HepG2 (cell line): ENCODE measurements at regions not wholly inside any gene's neighbourhood (a gene's known extent, or its start where the extent isn't known, plus 50 kb on each side); places are given as distances from the start of the nearest gene placed in this dataset.
A peak's percentile ranks its signal among the peaks of the same experiment; 100 is the strongest.

ENCODE experiments used
- ATAC-seq: fragments of 200-7000 bp; cut with Tn5 transposase; 3 replicates; pipeline ENCODE4 v1.9.1; 2020; ENCODE audit warnings: mild to moderate bottlenecking, moderate library complexity
- BruUV-seq: library from RNA; stranded (reverse); fragments of 400-500 nt; replicated peaks from 2 replicates; lab custom pipeline; 2021; lab: Mats Ljungman, UMichigan
- CTCF ChIA-PET: fragments of 300-600 bp; formaldehyde crosslinking; extraction: SDS; loops from one replicate; lab custom pipeline; 2021; ENCODE audit warnings: low total read pairs, inconsistent platforms, low intra/inter-chr PET ratio; lab: Yijun Ruan, JAX
- POLR2A ChIA-PET: fragments of 350-600 bp; sonication (Branson Sonifier 250); formaldehyde crosslinking; loops from one replicate; lab custom pipeline; 2020; ENCODE audit warnings: antibody characterized with exemption, inconsistent platforms; lab: Yijun Ruan, JAX
- DNase-seq: peaks from one replicate; pipeline ENCODE4 v3.0.0-alpha.2; 2015; ENCODE audit warnings: low spot score
- FAIRE-seq: peaks from 3 replicates; lab custom pipeline; 2011; peaks lifted over from hg19 to GRCh38; lab: Jason Lieb, UNC
- H2AFZ ChIP-seq: one replicate; pipeline ENCODE4 v1.6.1; 2011; ENCODE audit warnings: low read length, inconsistent platforms
- H3K27ac ChIP-seq: fragments of 300-600 bp; 3 replicates; pipeline ENCODE4 v1.8.0; 2011; ENCODE audit warnings: mixed run types, mild to moderate bottlenecking, mixed read lengths, low read length, inconsistent platforms; ENCODE audit not compliant: insufficient read depth; ENCODE audit errors: extremely low read length
- H3K27me3 ChIP-seq, 2 experiments: fragments of 200-600 bp in 1 of 2; 2 replicates in 1 of 2; 3 replicates in 1 of 2; pipeline versions ENCODE4 v1.6.0 to v1.8.0; 2011; ENCODE audit warnings: low read length in 2 of 2, mild to moderate bottlenecking in 2 of 2, moderate library complexity in 2 of 2, inconsistent platforms in 1 of 2; ENCODE audit not compliant: insufficient read depth in 2 of 2, control insufficient read depth in 1 of 2
- H3K36me3 ChIP-seq, 2 experiments: fragments of 200-600 bp in 1 of 2; replicated peaks in 1 of 2; 2 replicates in 1 of 2; 3 replicates in 1 of 2; pipeline versions ENCODE4 v1.5.1 to v1.8.0; 2011; ENCODE audit warnings: low read length in 2 of 2, inconsistent platforms in 1 of 2; ENCODE audit not compliant: insufficient read depth in 2 of 2, control insufficient read depth in 1 of 2
- H3K4me1 ChIP-seq: 2 replicates; pipeline ENCODE4 v1.5.1; 2012; ENCODE audit warnings: low read length, inconsistent platforms; ENCODE audit not compliant: insufficient read depth
- H3K4me2 ChIP-seq: 2 replicates; pipeline ENCODE4 v1.6.0; 2011; ENCODE audit warnings: low read depth, low read length, inconsistent platforms
- H3K4me3 ChIP-seq, 3 experiments: fragments of 200-600 bp in 1 of 3; sonication (generic), shearing (Covaris generic) in 1 of 3; replicated peaks in 1 of 3; 2 replicates each; pipeline ENCODE4 v1.5.1; 2011 to 2016; ENCODE audit warnings: low read length in 3 of 3, inconsistent platforms in 2 of 3, low read depth in 2 of 3, mild to moderate bottlenecking in 2 of 3, control low read depth in 1 of 3, mixed read lengths in 1 of 3; ENCODE audit not compliant: insufficient read depth in 1 of 3
- H3K79me2 ChIP-seq: one replicate; pipeline ENCODE4 v1.6.1; 2011; ENCODE audit warnings: low read length, inconsistent platforms; ENCODE audit not compliant: insufficient read depth
- H3K9ac ChIP-seq: 2 replicates; pipeline ENCODE4 v1.6.0; 2011; ENCODE audit warnings: mild to moderate bottlenecking, low read depth, low read length, inconsistent platforms; ENCODE audit not compliant: insufficient read depth
- H3K9me3 ChIP-seq: 2 replicates; pipeline ENCODE4 v1.5.1; 2012; ENCODE audit warnings: mild to moderate bottlenecking, low read length
- H4K20me1 ChIP-seq: 2 replicates; pipeline ENCODE4 v1.6.0; 2011; ENCODE audit warnings: inconsistent platforms, mild to moderate bottlenecking, low read length, moderate library complexity; ENCODE audit not compliant: insufficient read depth
- FOSL2 ChIP-seq: sonication (generic); formaldehyde crosslinking; IDR thresholded peaks from 2 replicates; pipeline ENCODE4 v1.4.0; 2020; ENCODE audit warnings: missing genetic modification reagents
- PHB2 ChIP-seq: fragments of 450-650 bp; IDR thresholded peaks from 2 replicates; pipeline ENCODE4 v1.6.1; 2018; ENCODE audit not compliant: partially characterized antibody
- SAFB2 ChIP-seq: sonication (generic); formaldehyde crosslinking; IDR thresholded peaks from 2 replicates; pipeline ENCODE4 v1.5.1; 2020; ENCODE audit warnings: missing genetic modification reagents, low read depth, mild to moderate bottlenecking, borderline replicate concordance
- SMAD3 ChIP-seq: sonication (generic); formaldehyde crosslinking; IDR thresholded peaks from 2 replicates; pipeline ENCODE4 v1.4.0; 2020; ENCODE audit warnings: missing genetic modification reagents
- SOX13 ChIP-seq, 3 experiments: fragments of 450-650 bp in 1 of 3; sonication (generic) in 1 of 3; formaldehyde crosslinking in 1 of 3; IDR thresholded peaks in 2 of 3; conservative IDR thresholded peaks in 1 of 3; 2 replicates each; pipeline versions ENCODE4 v1.5.0 to v1.6.1; 2016 to 2020; ENCODE audit warnings: antibody characterized with exemption in 1 of 3, mild to moderate bottlenecking in 1 of 3, missing compliant biosample characterization in 1 of 3, missing genetic modification reagents in 1 of 3, moderate library complexity in 1 of 3
- ZNF101 ChIP-seq: sonication (generic); formaldehyde crosslinking; IDR thresholded peaks from 2 replicates; pipeline ENCODE4 v1.4.0; 2020; ENCODE audit warnings: mild to moderate bottlenecking, low read depth, missing genetic modification reagents, borderline replicate concordance
- ZNF3 ChIP-seq: IDR thresholded peaks from 2 replicates; pipeline ENCODE4 v1.7.0; 2017; ENCODE audit warnings: inconsistent platforms
- ZNF512B ChIP-seq: sonication (generic); formaldehyde crosslinking; IDR thresholded peaks from 2 replicates; pipeline ENCODE4 v1.5.1; 2020; ENCODE audit warnings: missing genetic modification reagents, mild to moderate bottlenecking, borderline replicate concordance
- WGBS: methylation state at CpG from one replicate; pipeline ENCODE4 v1.1.6; 2017; ENCODE audit warnings: low lambda C conversion rate; 5-methylcytosine and 5-hydroxymethylcytosine counted together
- in situ Hi-C: cut with HindIII; loops from 2 replicates; pipeline ENCODE4 v1.10.0; 2017; ENCODE audit warnings: low pct_unique_long_range_greater_than_20kb; ENCODE audit not compliant: extremely low pct_ligation_motif_present
- intact Hi-C: fragments of 100-400 bp; cut with micrococcal nuclease; formaldehyde crosslinking; loops from one replicate; pipeline ENCODE4 v1.10.0; 2022; ENCODE audit not compliant: unreplicated experiment
- TF ChIP-seq, protein P1 (sequence below), 2 experiments: IDR thresholded peaks; 2 replicates each; pipeline ENCODE4 v1.6.1; 2011 to 2012; ENCODE audit warnings: low read length in 2 of 2, borderline replicate concordance in 1 of 2, low read depth in 1 of 2, mild to moderate bottlenecking in 1 of 2, moderate library complexity in 1 of 2

DNA sequence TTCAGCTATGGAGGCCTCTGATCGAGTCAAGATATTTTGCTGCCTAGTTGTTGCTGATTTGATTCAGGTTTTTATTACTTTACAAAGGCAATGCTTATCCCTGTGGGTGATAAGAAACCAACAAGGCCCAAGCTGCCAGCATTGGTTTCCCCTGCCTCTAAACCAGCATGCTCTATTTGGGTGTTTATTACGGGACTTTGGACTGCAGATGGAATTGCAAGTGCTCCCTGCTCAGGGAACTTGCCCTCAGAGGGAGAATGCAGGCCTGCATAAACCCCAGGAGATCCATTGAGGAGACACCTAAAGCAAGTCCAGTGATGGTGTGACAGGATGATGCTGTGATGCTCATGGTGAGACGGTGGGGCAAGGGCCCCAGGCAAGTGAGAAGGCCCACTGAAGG is 172.1 kb downstream of the VAPA start:
- H3K4me1 ChIP-seq, result peaks cover 19% of the 10 kb centered on the region
- peaks cover 13% of the 10 kb centered on the region; the same call in 1 of the 2 replicates for H3K9me3 ChIP-seq
- ATAC-seq (no peak), DNase-seq (no peak), FAIRE-seq (no peak)
- no peak overlapping the region for H2AFZ ChIP-seq
- H4K20me1 ChIP-seq, result no peaks in the 10 kb centered on the region
- no TSS peak for BruUV-seq
- intact Hi-C loops, result no loop called here
- H3K79me2 ChIP-seq, result no peaks in the 10 kb centered on the region
- in situ Hi-C loops, result no loop called here
- H3K9ac ChIP-seq, result no peak overlapping the region
- TF ChIP-seq SAFB2 (no peak), SMAD3 (CRISPR knock-in tag) (no peak)
- ChIA-PET POLR2A (no interaction called here), CTCF (no interaction called here)
- H3K4me3 ChIP-seq, result no peak overlapping the region
- 5% methylated on average over 2 of the region's 3 CpGs for WGBS
- peaks cover 0 to 13% of the 10 kb centered on the region in 2 experiments; a peak in 3 of 5 replicates for H3K27me3 ChIP-seq
- H3K36me3 ChIP-seq, result no peaks in the 10 kb centered on the region
- H3K4me2 ChIP-seq, result no peak overlapping the region
- no peak overlapping the region for H3K27ac ChIP-seq

- CTCF ChIA-PET, result no interaction called here
- intact Hi-C loops, result no loop called here
- no peak for TF ChIP-seq ZNF512B (CRISPR knock-in tag)
- TF ChIP-seq, protein P1, sequence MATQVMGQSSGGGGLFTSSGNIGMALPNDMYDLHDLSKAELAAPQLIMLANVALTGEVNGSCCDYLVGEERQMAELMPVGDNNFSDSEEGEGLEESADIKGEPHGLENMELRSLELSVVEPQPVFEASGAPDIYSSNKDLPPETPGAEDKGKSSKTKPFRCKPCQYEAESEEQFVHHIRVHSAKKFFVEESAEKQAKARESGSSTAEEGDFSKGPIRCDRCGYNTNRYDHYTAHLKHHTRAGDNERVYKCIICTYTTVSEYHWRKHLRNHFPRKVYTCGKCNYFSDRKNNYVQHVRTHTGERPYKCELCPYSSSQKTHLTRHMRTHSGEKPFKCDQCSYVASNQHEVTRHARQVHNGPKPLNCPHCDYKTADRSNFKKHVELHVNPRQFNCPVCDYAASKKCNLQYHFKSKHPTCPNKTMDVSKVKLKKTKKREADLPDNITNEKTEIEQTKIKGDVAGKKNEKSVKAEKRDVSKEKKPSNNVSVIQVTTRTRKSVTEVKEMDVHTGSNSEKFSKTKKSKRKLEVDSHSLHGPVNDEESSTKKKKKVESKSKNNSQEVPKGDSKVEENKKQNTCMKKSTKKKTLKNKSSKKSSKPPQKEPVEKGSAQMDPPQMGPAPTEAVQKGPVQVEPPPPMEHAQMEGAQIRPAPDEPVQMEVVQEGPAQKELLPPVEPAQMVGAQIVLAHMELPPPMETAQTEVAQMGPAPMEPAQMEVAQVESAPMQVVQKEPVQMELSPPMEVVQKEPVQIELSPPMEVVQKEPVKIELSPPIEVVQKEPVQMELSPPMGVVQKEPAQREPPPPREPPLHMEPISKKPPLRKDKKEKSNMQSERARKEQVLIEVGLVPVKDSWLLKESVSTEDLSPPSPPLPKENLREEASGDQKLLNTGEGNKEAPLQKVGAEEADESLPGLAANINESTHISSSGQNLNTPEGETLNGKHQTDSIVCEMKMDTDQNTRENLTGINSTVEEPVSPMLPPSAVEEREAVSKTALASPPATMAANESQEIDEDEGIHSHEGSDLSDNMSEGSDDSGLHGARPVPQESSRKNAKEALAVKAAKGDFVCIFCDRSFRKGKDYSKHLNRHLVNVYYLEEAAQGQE (IDR thresholded peaks at IDR 0.05; ENCODE audit: borderline replicate concordance in 1 of 2, low read depth in 1 of 2, low read length in 2 of 2), result no peak
- TF ChIP-seq ZNF3 (CRISPR knock-in tag), result no peak
- TF ChIP-seq FOSL2 (CRISPR knock-in tag), result peak; percentile 73
- no peak for TF ChIP-seq SOX13 (IDR thresholded peaks at IDR 0.05)
- TF ChIP-seq SOX13 (CRISPR knock-in tag; conservative IDR thresholded peaks at IDR 0.05 in 1 of 2, IDR thresholded peaks at IDR 0.05 in 1 of 2), result peak in 1 of 2 experiments; percentile 31; a peak in 1 of 4 replicates
- no peak for TF ChIP-seq PHB2
- TF ChIP-seq ZNF101 (CRISPR knock-in tag), result no peak
These were observed 172.8 kb downstream of the VAPA start for GRCh38 chr18:10086458-10087210.

More at GRCh38 chr18:10086458-10087210, 172.8 kb downstream of the VAPA start:
- H3K4me1 ChIP-seq, result peaks cover 19% of the 10 kb centered on the region
- peak; percentile 37; the same call in 1 of the 3 replicates for ATAC-seq
- no peaks in the 10 kb centered on the region for H4K20me1 ChIP-seq
- H3K27me3 ChIP-seq, result peaks cover 0 to 13% of the 10 kb centered on the region in 2 experiments; a peak in 3 of 5 replicates
- BruUV-seq, result no TSS peak
- no peak for FAIRE-seq
- H3K9ac ChIP-seq, result no peak overlapping the region
- DNase-seq, result no peak
- no peak overlapping the region for H3K27ac ChIP-seq
- in situ Hi-C loops, result no loop called here
- no peak overlapping the region for H3K4me3 ChIP-seq
- H2AFZ ChIP-seq, result no peak overlapping the region
- POLR2A ChIA-PET, result no interaction called here
- H3K79me2 ChIP-seq, result no peaks in the 10 kb centered on the region
- H3K4me2 ChIP-seq, result 0 out of 2 replicates have a peak overlapping the region, but pooled peaks have one; percentile 5
- 14% methylated on average over 12 of the region's 13 CpGs for WGBS
- peaks cover 13% of the 10 kb centered on the region; the same call in 1 of the 2 replicates for H3K9me3 ChIP-seq
- H3K36me3 ChIP-seq, result no peaks in the 10 kb centered on the region
